ENCODE measurements at regions not wholly inside any gene's neighbourhood (a gene's known extent, or its start where the extent isn't known, plus 50 kb on each side); places are given as distances from the start of the nearest gene placed in this dataset.

GRCh38 chr5:113807427-113807991 is 294.0 kb downstream of the YTHDC2 start:
- no peak overlapping the region for H3K27ac ChIP-seq
- TF ChIP-seq ZFX (IDR thresholded peaks at IDR 0.05; ENCODE audit: borderline replicate concordance) (no peak), CTCF (IDR thresholded peaks at IDR 0.05) (no peak)

- H3K27ac ChIP-seq: no peak overlapping the region
- TF ChIP-seq ZFX (IDR thresholded peaks at IDR 0.05; ENCODE audit: borderline replicate concordance) (no peak), CTCF (IDR thresholded peaks at IDR 0.05) (no peak)
Observed at GRCh38 chr5:113808956-113809355, 295.5 kb downstream of the YTHDC2 start.

DNA sequence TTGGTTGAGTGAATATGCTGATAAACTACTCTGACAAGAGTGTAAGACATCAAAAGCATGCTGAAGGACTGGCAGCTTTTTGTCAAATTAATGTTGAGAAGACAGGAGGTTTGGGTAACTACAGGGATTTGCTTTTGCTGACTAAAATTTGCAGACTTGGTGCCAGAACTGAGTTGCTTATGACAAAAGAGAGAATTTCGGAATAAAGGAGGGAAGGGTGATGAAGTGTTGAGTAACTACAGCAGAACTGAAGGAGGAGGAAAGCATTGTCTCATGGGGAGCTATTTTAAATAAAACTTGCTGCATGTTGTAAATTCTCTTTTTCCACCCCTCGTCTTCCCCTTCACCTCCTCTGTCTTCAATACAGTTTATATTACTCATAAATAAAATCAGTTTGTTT is 296.1 kb downstream of the YTHDC2 start:
- H3K27ac ChIP-seq: no peak overlapping the region
- TF ChIP-seq CTCF (IDR thresholded peaks at IDR 0.05): no peak
- no peak for TF ChIP-seq ZFX (IDR thresholded peaks at IDR 0.05; ENCODE audit: borderline replicate concordance)

GRCh38 chr5:113813466-113813865 is 300.0 kb downstream of the YTHDC2 start:
- TF ChIP-seq CTCF (IDR thresholded peaks at IDR 0.05): no peak
- TF ChIP-seq ZFX (IDR thresholded peaks at IDR 0.05; ENCODE audit: borderline replicate concordance): no peak
- no peak overlapping the region for H3K27ac ChIP-seq

GRCh38 chr5:113817683-113818082 is 304.2 kb downstream of the YTHDC2 start:
- TF ChIP-seq ZFX (IDR thresholded peaks at IDR 0.05; ENCODE audit: borderline replicate concordance) (no peak), CTCF (IDR thresholded peaks at IDR 0.05) (no peak)
- no peak overlapping the region for H3K27ac ChIP-seq

GRCh38 chr5:113823696-113824095 is 310.2 kb downstream of the YTHDC2 start:
- TF ChIP-seq ZFX (IDR thresholded peaks at IDR 0.05; ENCODE audit: borderline replicate concordance): no peak
- TF ChIP-seq CTCF (IDR thresholded peaks at IDR 0.05): no peak
- no peak overlapping the region for H3K27ac ChIP-seq

- H3K27ac ChIP-seq: no peak overlapping the region
- TF ChIP-seq CTCF (IDR thresholded peaks at IDR 0.05): no peak
- no peak for TF ChIP-seq ZFX (IDR thresholded peaks at IDR 0.05; ENCODE audit: borderline replicate concordance)
Observed at GRCh38 chr5:113824307-113824706, 310.8 kb downstream of the YTHDC2 start.
